Sigmoid colon (tissue), 6 donors: ENCODE measurements at regions not wholly inside any gene's neighbourhood (a gene's known extent, or its start where the extent isn't known, plus 50 kb on each side); places are given as distances from the start of the nearest gene placed in this dataset.

Experiments
- DNase-seq: peaks from one replicate; pipeline ENCODE4 v3.0.0-alpha.2; 2019
- H3K27ac ChIP-seq, 4 donors: fragments of 200-600 bp; sonication (generic); one replicate each; pipeline ENCODE4 v1.5.1; 2016 to 2019; ENCODE audit warnings: mild to moderate bottlenecking in 1 of 4
- H3K27me3 ChIP-seq, 3 donors: fragments of 200-600 bp; sonication (generic); one replicate each; pipeline ENCODE4 v1.5.1; 2019; ENCODE audit warnings: mild to moderate bottlenecking in 1 of 3
- H3K36me3 ChIP-seq, 4 donors: fragments of 200-600 bp; sonication (generic); one replicate each; pipeline ENCODE4 v1.5.1; 2016 to 2019
- H3K4me1 ChIP-seq, 4 donors: fragments of 200-600 bp; sonication (generic); one replicate each; pipeline ENCODE4 v1.5.1; 2017 to 2019
- H3K4me3 ChIP-seq, 4 donors: fragments of 200-600 bp; sonication (generic); one replicate each; pipeline ENCODE4 v1.5.1; 2017 to 2019; ENCODE audit warnings: mild to moderate bottlenecking in 2 of 4, moderate library complexity in 1 of 4
- H3K9me3 ChIP-seq, 4 donors: fragments of 200-600 bp in 3 of 4; sonication (generic) in 3 of 4; one replicate each; pipeline versions ENCODE4 v1.5.1 to v1.6.1; 2013 to 2019
- CTCF ChIP-seq, 4 experiments: fragments of 450-650 bp in 3 of 4; fragments of 200-600 bp in 1 of 4; IDR thresholded peaks; one replicate each; pipeline ENCODE4 v1.5.1; 2016 to 2019; ENCODE audit warnings: antibody characterized with exemption in 4 of 4, mild to moderate bottlenecking in 3 of 4, moderate library complexity in 2 of 4
- EP300 ChIP-seq, 4 donors: sonication (generic); formaldehyde crosslinking; IDR thresholded peaks; one replicate each; pipeline ENCODE4 v1.6.1; 2017; ENCODE audit warnings: antibody characterized with exemption in 4 of 4
- POLR2A ChIP-seq, 2 donors: fragments of 450-650 bp; IDR thresholded peaks; one replicate each; pipeline ENCODE4 v1.6.1; 2016; ENCODE audit warnings: antibody characterized with exemption in 2 of 2, mild to moderate bottlenecking in 2 of 2, moderate library complexity in 2 of 2
- POLR2AphosphoS5 ChIP-seq, 4 donors: sonication (generic); formaldehyde crosslinking; IDR thresholded peaks; one replicate each; pipeline ENCODE4 v1.6.1; 2017; ENCODE audit warnings: antibody characterized with exemption in 4 of 4
- WGBS, 2 donors: extraction: QIAGEN DNeasy Blood & Tissue Kit; methylation state at CpG; one replicate each; pipeline ENCODE4 v1.1.7; 2013; 5-methylcytosine and 5-hydroxymethylcytosine counted together
- intact Hi-C: fragments of 100-400 bp; cut with DNase I; formaldehyde crosslinking; loops from one replicate; pipeline ENCODE4 v1.15.1; 2023
- donor health status: healthy with polysubstance abuse.
- donor health status: healthy.

GRCh38 chrX:3527811-3528210, 181.4 kb upstream of the MXRA5 start:
- no peaks in the 10 kb centered on the region for H3K36me3 ChIP-seq
- 93 to 95% methylated on average over 3 of the region's 3 CpGs for WGBS, 2 donors
- intact Hi-C loops: no loop called here
- no peaks in the 10 kb centered on the region for H3K4me1 ChIP-seq
- H3K4me3 ChIP-seq: no peak overlapping the region
- DNase-seq: no peak
- TF ChIP-seq POLR2AphosphoS5 (IDR thresholded peaks at IDR 0.05) (no peak), POLR2A (IDR thresholded peaks at IDR 0.05) (no peak), EP300 (IDR thresholded peaks at IDR 0.05) (no peak), CTCF (IDR thresholded peaks at IDR 0.05) (no peak)
- no peaks in the 10 kb centered on the region for H3K9me3 ChIP-seq
- H3K27ac ChIP-seq: no peak overlapping the region
- H3K27me3 ChIP-seq: no peaks in the 10 kb centered on the region

GRCh38 chrX:3527166-3527565, 180.7 kb upstream of the MXRA5 start:
- Histone ChIP-seq H3K4me3 (no peak overlapping the region), H3K36me3 (no peaks in the 10 kb centered on the region), H3K27me3 (no peaks in the 10 kb centered on the region), H3K27ac (no peak overlapping the region), H3K9me3 (no peaks in the 10 kb centered on the region), H3K4me1 (no peaks in the 10 kb centered on the region)
- intact Hi-C loops: no loop called here
- TF ChIP-seq EP300 (IDR thresholded peaks at IDR 0.05) (no peak), POLR2AphosphoS5 (IDR thresholded peaks at IDR 0.05) (no peak), CTCF (IDR thresholded peaks at IDR 0.05) (no peak), POLR2A (IDR thresholded peaks at IDR 0.05) (no peak)
- 56 to 73% methylated on average over 3 of the region's 3 CpGs for WGBS, 2 donors
- DNase-seq: no peak

GRCh38 chrX:3526731-3527130, 180.3 kb upstream of the MXRA5 start:
- no peak for DNase-seq
- no peak overlapping the region for H3K27ac ChIP-seq
- no peaks in the 10 kb centered on the region for H3K27me3 ChIP-seq
- WGBS, 2 donors: 73 to 88% methylated on average over 2 of the region's 2 CpGs
- H3K4me1 ChIP-seq: no peaks in the 10 kb centered on the region
- no peaks in the 10 kb centered on the region for H3K9me3 ChIP-seq
- H3K36me3 ChIP-seq: no peaks in the 10 kb centered on the region
- H3K4me3 ChIP-seq: no peak overlapping the region
- intact Hi-C loops: no loop called here
- TF ChIP-seq POLR2A (IDR thresholded peaks at IDR 0.05) (no peak), EP300 (IDR thresholded peaks at IDR 0.05) (no peak), POLR2AphosphoS5 (IDR thresholded peaks at IDR 0.05) (no peak), CTCF (IDR thresholded peaks at IDR 0.05) (no peak)

GRCh38 chrX:3526071-3526470, 179.6 kb upstream of the MXRA5 start:
- DNase-seq: no peak
- no peaks in the 10 kb centered on the region for H3K27me3 ChIP-seq
- H3K27ac ChIP-seq: no peak overlapping the region
- WGBS, 2 donors: 69 to 77% methylated on average over 5 of the region's 5 CpGs
- no peak for TF ChIP-seq CTCF (IDR thresholded peaks at IDR 0.05)
- TF ChIP-seq POLR2A (IDR thresholded peaks at IDR 0.05): no peak
- TF ChIP-seq EP300 (IDR thresholded peaks at IDR 0.05): no peak
- TF ChIP-seq POLR2AphosphoS5 (IDR thresholded peaks at IDR 0.05): no peak
- H3K36me3 ChIP-seq: no peaks in the 10 kb centered on the region
- no peaks in the 10 kb centered on the region for H3K4me1 ChIP-seq
- intact Hi-C loops: no loop called here
- no peak overlapping the region for H3K4me3 ChIP-seq
- H3K9me3 ChIP-seq: no peaks in the 10 kb centered on the region

- Histone ChIP-seq H3K4me1 (no peaks in the 10 kb centered on the region), H3K9me3 (no peaks in the 10 kb centered on the region), H3K4me3 (no peak overlapping the region), H3K36me3 (no peaks in the 10 kb centered on the region), H3K27ac (no peak overlapping the region), H3K27me3 (no peaks in the 10 kb centered on the region)
- intact Hi-C loops: no loop called here
- 78 to 82% methylated on average over 4 of the region's 4 CpGs for WGBS, 2 donors
- TF ChIP-seq POLR2AphosphoS5 (IDR thresholded peaks at IDR 0.05) (no peak), CTCF (IDR thresholded peaks at IDR 0.05) (no peak), POLR2A (IDR thresholded peaks at IDR 0.05) (no peak), EP300 (IDR thresholded peaks at IDR 0.05) (no peak)
- DNase-seq: no peak
Observed at GRCh38 chrX:3522101-3522650, 175.7 kb upstream of the MXRA5 start.
